CD4-positive, alpha-beta T cell treated with Interleukin-12 subunit alpha and Interleukin-12 subunit beta, for 1 hour (primary cell): ENCODE measurements at regions not wholly inside any gene's neighbourhood (a gene's known extent, or its start where the extent isn't known, plus 50 kb on each side); places are given as distances from the start of the nearest gene placed in this dataset.

Experiments
- DNase-seq: peaks from one replicate; pipeline ENCODE4 v3.0.0-alpha.2; 2020

DNA sequence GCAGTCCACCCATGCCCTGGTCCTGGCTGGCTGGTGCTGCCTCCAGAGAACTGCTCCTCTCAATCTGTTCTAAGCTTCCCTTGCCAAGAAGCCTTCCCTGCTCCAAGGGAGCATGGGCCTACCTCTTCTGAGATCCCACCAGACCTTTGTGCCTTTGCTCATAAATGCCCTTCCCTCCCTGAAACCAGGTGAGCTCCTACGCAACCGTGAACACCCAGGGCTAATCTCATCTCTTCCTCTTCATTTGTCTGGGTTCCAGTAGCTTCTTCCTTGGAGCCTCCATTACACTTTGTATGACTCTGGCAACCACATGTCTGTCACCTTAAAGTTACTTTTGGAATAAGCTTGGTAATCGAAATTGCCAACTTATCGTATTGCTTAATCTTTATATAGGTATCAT, 270.6 kb downstream of the PBX3 start:
- DNase-seq = no peak

DNA sequence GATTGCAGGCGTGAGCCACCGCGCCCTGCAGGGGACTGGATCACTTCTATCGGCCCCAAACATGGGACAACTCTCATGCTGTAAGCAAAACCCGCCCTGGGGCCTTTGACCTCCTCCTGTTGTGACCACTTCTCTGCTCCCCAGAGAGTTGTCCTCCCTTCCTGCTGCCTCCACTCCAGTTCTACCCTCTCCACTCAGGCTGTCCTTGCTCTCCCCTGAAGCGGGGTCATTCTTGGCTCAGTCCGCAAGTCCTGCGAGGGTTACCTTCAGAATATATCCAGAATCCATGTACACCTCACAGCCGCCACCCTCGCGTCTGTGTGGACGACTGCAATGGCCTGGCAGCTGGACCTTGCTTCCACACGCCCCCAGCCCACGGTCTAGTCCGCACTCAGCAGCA, 273.7 kb downstream of the PBX3 start:
- no peak for DNase-seq

- DNase-seq = no peak
These were observed 276.8 kb downstream of the PBX3 start for GRCh38 chr9:126023962-126024361.

DNA sequence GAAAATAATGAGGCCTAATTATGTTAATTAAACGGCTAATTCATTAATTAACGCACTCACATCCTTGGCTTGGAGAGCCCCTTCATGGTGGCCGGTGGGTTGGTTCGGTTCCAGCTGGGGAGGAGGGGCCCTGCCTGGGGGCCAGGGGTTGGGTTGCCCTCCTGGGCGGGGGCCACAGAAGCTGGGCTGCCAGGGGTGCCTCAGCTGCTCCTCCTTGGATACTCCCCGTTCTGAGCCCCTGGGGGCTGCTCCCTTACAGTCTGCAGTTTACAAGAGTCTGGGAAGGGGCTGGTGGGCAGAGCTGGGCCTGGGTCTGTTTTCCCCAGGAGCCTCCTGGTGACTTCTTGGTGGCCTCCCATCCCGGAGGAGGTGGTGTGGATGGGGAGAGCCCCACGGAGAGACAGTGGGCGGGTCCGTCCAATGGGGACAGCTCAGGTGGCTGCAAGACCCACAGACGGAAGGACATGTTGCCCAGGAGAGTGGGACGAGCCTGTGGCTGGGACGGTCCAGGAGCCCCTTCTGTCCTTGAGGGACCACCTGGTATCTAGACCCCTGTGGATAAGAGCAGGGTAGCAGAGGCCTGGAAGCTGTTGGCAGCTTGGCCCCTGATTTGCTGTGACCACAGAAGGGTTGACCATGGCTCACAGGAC, 277.5 kb downstream of the PBX3 start:
- no peak for DNase-seq

- no peak for DNase-seq
These were observed 278.8 kb downstream of the PBX3 start for GRCh38 chr9:126025991-126026390.

DNA sequence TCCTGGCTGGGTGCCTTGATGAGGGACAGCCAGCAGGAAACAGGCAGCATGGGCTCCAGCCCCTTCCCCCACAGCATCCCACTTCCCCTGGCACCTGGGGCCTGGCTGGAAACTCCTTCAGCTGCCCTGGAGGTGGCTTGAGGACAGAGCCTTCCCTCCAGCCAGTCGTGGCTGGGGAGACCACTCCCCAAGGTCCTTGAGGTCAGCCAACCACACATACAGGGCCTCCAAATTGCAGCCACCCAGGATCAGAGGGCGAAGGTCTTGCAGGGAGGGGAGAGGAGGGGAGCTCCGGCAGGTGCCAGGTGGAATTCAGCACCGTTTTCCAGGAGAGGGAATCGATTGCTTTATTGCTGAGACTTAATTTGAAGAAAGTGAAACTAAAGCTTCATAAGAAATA, 280.4 kb downstream of the PBX3 start:
- DNase-seq = no peak

- no peak for DNase-seq
These were observed 281.6 kb downstream of the PBX3 start for GRCh38 chr9:126028746-126029145.

DNA sequence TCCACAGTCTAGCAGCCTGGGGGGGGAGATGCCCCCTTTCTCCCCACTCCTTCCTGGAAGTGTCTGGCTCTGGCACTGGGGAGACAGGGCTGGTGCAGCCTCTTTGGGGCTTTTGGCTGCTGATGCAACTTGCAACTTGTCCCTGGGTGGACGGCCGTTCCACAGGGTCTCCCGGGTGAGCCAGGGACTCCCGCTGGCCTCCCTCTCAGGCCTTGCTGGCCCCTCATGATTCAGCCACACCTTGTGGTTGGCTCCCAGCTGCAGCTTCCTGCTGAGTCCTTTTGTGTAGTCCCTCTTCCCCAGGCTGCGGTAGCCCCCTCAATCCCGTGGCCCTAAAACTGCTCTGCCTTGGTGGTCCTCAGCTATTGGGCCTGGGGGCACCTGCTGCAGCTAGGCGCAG, 283.5 kb downstream of the PBX3 start:
- no peak for DNase-seq

DNA sequence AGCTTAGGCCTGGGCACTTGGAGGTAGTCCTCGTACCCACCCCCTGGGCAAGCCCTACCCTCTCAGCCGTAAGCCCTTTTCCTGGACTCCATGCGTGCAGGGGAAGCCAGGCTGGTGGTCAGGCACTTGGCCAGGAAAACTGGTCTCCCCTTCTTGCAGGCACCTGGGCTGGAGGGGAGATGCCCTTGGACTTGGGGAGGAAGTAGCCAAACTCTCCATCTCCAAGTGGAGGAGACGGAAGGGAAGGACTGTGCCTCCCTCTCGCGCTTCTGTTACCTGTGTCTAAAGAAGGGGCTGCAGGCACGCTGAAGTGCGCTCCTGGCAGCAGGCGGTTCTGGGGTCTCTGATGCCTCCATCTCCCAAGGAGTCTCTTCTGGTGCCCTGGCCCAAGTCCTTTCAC, 283.9 kb downstream of the PBX3 start:
- DNase-seq = no peak

- no peak for DNase-seq
These were observed 285.0 kb downstream of the PBX3 start for GRCh38 chr9:126032135-126032534.

DNA sequence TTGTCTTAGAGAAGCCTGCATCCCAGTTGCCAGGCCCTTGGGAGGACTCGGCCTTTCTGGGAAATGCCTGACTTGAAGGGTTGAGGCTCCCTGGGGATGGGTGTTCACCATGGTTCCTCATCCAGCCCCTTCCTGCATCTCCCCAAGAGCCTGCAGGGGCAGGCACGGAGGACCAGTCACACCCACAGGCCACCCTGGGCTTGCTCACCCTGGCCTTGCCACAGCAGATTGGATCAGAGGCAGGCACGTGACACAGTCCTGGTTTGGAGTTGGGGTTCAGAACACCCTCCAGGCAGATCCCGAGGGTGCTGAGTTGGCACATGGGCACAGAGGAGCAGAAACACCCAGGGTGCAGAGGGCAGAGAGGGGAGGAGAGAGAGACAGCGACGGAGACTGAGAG, 286.1 kb downstream of the PBX3 start:
- no peak for DNase-seq

- DNase-seq = no peak
These were observed 286.8 kb downstream of the PBX3 start for GRCh38 chr9:126033956-126034355.

DNA sequence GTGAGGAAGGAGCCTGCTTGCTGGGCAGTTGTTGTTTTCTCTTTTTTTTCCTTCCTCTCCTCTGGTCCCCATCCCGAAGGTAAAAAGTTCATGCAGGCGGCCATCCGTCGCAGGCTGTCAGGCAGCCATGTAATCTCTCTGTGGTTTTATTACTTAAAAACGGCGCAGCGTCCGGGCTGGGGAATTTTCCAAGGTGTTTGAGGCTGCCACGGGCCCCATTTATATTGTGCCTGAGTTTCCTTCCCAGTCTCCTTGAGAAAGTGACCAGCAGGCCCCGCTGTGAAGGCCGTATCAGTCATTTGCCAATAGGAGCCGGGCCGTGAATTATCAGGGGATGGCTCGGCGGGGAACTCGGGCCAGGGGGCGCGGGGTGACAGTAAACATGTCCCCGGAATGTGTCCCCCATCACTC, 289.7 kb downstream of the PBX3 start:
- no peak for DNase-seq

- DNase-seq = no peak
These were observed 287.8 kb upstream of the MVB12B start for GRCh38 chr9:126038790-126039189.

GRCh38 chr9:126043681-126044080, 282.9 kb upstream of the MVB12B start:
- no peak for DNase-seq

GRCh38 chr9:126049088-126049487, 277.5 kb upstream of the MVB12B start:
- no peak for DNase-seq

DNA sequence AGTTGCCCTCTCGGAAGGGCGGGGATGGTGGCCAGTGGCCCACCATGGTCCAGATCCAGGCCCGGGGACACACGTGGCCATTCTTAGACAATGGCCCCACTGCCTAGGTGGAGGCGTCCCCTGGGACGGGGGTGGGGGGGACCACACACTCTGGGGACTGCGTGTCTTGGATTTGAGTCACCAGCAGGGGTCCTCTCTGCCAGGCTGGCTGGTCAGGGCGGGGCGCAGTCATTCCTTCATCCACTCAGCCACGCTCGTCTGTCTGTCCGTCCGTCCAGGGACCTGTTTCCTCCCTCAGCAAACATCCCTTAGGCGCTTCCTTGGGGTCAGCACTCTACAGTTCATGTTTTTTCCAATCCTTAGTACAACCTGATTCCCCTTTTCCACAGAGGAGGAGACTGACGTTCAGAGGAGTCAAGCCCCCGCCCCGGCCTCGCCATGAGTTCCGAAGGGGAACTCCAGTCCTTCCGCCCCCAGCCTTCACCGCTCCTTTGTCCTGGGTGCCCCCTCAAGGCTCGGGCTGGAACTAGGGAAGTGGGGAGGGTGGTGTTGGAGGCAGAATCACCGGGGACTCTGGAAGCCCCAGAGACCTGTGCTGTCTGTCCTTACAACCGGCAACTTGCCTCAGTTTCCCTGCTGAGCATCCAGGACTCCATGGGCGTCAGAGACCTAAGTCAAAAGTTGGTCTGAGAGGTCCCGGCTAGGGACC, 276.6 kb upstream of the MVB12B start:
- no peak for DNase-seq

DNA sequence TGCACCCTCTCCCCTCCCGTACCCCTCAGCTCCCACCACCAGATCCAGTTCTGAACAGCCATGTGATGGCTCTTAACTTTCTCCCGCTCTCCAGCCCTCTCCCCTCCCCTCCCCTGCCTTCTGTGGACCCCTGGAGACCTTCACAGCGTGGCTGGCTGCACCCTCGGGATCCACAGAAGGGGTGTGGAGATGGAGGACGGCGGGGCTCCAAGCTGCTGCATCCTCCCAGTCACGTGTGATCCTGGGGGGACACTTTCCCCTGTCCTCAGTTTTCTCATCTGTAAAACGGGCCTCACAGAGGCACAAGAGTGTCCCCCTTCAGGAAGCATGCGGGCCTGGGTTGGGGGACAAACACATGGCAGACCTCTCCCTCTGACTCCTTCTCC, 276.0 kb upstream of the MVB12B start:
- no peak for DNase-seq

GRCh38 chr9:126051446-126052130, 275.0 kb upstream of the MVB12B start:
- no peak for DNase-seq

DNA sequence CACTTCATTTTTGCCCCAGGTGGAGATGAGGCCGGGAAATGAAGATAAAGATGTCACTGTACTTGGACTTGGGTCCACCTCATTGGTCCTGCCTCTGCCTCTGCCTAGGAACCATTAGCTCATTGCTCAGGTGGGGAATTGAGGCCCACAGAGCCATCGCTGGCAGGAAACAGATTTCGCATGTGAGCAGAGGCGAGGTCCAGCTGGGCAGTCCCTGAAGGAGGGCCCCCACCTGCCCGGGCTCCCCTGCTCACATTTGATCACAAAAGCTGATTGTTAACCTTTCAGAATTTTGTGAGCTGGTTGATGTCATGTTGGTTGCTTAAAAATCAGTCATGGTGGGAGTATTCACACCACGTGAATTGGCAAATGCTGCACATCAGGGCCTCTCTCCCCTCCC, 273.8 kb upstream of the MVB12B start:
- no peak for DNase-seq

DNA sequence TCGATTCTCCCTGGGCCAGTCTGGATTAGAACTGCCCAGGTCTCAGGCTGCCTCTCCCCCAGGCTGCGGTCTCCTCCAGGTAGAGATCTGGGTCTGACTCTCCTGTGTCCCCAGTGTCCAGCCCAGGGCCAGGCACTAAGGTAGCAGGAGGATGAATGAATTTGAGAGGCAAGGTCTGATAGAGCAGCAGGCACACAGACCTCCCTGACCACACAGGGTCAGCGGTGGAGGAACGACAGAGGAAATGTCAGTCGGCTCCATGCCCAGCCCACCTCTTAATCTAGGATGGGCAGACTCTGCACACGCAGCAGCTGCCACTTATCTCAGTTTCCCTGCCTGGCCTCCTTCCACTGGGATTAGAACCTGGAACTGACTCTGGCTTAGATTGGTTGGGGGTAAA, 272.7 kb upstream of the MVB12B start:
- DNase-seq = no peak

- no peak for DNase-seq
These were observed 271.1 kb upstream of the MVB12B start for GRCh38 chr9:126055381-126055985.

DNA sequence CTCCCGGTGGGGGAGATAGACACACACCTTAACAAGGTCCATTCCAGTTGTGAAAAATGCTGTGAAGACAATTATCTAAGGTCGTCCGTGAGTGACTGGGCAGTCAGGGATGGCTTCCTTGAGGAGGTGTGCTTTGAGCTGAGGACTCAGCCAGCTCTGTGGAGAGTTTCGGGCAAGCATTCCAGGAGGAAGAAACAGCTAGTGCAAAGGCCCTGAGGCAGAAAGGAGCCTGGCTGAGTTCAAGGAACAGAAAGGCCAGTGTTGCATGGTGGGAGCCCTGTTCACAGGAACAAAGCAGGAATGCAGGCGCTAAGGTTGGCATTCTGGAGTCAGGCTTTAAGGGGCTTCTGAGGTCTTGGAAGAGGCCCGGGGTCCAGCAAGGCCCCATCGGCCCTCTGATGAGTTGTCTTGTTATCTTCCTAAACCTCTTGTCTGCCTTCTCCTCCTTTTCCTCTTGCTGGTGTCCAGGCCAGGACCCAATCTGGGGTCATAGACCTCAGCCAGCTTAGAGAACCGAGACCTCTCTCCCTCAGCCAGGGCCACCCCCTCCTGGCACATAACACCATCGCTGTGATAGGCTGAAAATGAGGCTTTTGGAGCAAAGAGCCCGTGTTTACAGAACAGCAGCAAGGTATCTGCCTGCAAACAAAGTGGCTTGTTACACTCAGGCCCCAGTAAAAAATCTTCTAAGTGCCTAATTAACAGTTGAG, 270.2 kb upstream of the MVB12B start:
- DNase-seq = no peak
